GM12878 (cell line): ENCODE measurements at regions not wholly inside any gene's neighbourhood (a gene's known extent, or its start where the extent isn't known, plus 50 kb on each side); places are given as distances from the start of the nearest gene placed in this dataset.

Experiments
- CREM ChIP-seq: IDR thresholded peaks from 2 replicates; pipeline ENCODE4 v1.6.1; 2014; ENCODE audit warnings: antibody characterized with exemption, low read depth
- CTCF ChIP-seq, 3 experiments: IDR thresholded peaks in 2 of 3; conservative IDR thresholded peaks in 1 of 3; 2 replicates each; pipeline ENCODE4 v1.5.1; 2011; ENCODE audit warnings: low read depth in 3 of 3, low read length in 3 of 3, mild to moderate bottlenecking in 3 of 3, control low read depth in 2 of 3, moderate library complexity in 2 of 3, inconsistent platforms in 1 of 3, mixed read lengths in 1 of 3; ENCODE audit not compliant: control insufficient read depth in 2 of 3, insufficient read depth in 1 of 3; ENCODE audit errors: extremely low read depth in 1 of 3
- PKNOX1 ChIP-seq: fragments of 450-650 bp; IDR thresholded peaks from 2 replicates; pipeline ENCODE4 v1.6.1; 2016; ENCODE audit warnings: mild to moderate bottlenecking
- POLR2AphosphoS5 ChIP-seq: IDR thresholded peaks from 2 replicates; pipeline ENCODE4 v1.6.1; 2011; ENCODE audit warnings: mild to moderate bottlenecking, low read length, inconsistent platforms
- RAD21 ChIP-seq: IDR thresholded peaks from 2 replicates; pipeline ENCODE4 v1.6.1; 2011; ENCODE audit warnings: mild to moderate bottlenecking, low read depth, low read length, moderate library complexity; ENCODE audit not compliant: insufficient read depth
- REST ChIP-seq: IDR thresholded peaks from 2 replicates; pipeline ENCODE4 v1.6.1; 2012; ENCODE audit warnings: mild to moderate bottlenecking, low read depth, low read length

- no peak for TF ChIP-seq REST
- no peak for TF ChIP-seq POLR2AphosphoS5
- no peak for TF ChIP-seq PKNOX1
- TF ChIP-seq CREM: no peak
- no peak for TF ChIP-seq RAD21
- TF ChIP-seq CTCF (IDR thresholded peaks at IDR 0.05 in 2 of 3, conservative IDR thresholded peaks at IDR 0.05 in 1 of 3; ENCODE audit: control insufficient read depth in 2 of 3, extremely low read depth in 1 of 3, insufficient read depth in 1 of 3, low read depth in 3 of 3, low read length in 3 of 3): no peak
Measured at GRCh38 chr1:234839663-234840062, 229.7 kb upstream of the IRF2BP2 start.
